Epithelial cell of prostate (primary cell): ENCODE measurements at regions not wholly inside any gene's neighbourhood (a gene's known extent, or its start where the extent isn't known, plus 50 kb on each side); places are given as distances from the start of the nearest gene placed in this dataset.
A peak's percentile ranks its signal among the peaks of the same experiment; 100 is the strongest.

Experiments used
- DNase-seq: peaks from one replicate; pipeline ENCODE4 v3.0.0-alpha.2; 2011; ENCODE audit warnings: low read depth, low spot score
- H3K27ac ChIP-seq: fragments of 450-650 bp; 2 replicates; pipeline ENCODE4 v1.5.1; 2017; ENCODE audit warnings: mild to moderate bottlenecking

DNA sequence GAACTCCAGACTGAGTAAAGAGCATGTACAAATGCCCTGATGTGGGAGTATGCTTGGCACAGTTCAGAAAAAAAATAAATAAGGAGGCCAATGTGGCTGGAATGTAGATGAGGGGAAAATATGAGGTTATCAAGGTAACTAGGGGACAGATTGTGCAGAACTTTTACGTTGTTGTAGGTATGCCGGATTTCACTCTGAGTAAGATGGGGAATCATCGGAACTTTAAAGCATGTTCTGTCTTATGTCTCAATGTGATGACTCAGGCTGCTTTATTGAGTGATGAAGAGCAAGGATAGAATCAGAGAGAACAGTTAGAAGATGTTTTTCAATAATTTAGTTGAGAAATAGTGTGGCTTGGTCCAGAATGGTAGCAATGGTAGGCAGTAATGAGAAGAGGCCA is 130.4 kb downstream of the C11orf87 start:
- no peak overlapping the region for H3K27ac ChIP-seq

DNA sequence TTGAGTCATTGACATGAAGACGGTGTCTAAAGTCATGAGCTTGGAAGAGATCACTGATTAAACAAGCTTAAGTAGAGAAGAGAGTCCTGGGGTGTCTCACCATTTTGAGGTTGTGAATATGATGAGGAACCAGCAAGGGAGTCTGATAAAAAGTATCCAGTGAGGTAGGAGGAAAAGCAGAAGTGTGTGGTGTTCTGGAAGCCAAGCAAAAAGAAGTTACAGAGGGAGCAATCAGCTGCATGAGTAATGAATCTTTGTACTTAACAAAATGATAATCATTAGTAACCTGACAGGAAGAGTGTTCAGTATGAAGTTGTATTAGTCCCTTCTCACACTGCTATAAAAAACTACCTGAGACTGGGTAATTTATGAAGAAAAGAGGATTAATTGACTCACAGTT is 131.3 kb downstream of the C11orf87 start:
- DNase-seq = no peak
- H3K27ac ChIP-seq = no peak overlapping the region

More for the DNA sequence above, 130.4 kb downstream of the C11orf87 start:
- DNase-seq = no peak

DNA sequence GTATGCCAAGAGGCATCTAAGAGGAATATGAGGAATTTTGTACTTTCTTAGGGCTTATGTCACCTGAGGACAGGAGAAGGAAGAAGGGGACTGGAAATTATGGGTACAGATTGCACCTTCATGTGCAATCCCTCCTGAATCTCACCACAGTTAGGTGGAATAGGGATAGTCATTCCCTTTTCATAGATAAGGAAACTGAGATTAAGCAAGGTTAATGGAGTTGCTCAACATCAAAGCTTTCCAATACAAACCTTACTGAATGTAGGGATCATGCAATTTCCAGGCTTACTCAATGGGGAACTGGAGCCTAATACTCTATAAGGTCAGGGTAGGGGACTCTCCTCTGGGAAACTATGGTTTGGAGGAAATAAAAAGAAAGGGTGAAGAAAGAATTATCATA is 133.0 kb downstream of the C11orf87 start:
- H3K27ac ChIP-seq = no peak overlapping the region
- DNase-seq = no peak

DNA sequence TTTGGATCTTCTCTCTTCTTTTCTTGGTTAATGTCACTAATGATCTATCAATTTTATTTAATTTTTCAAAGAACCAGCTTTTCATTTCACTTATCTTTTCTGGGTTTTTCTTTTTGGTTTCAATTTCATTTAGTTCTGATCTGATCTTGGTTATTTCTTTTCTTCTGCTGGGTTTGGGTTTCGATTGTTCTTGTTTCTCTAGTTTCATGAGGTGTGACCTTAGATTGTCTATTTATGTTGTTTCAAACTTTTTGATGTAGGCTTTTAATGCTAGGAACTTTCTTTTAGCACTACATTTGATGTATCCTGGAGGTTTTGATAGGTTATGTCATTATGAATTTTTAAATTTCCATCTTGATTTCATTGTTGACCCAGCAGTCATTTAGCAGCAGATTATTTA is 142.3 kb downstream of the C11orf87 start:
- DNase-seq = no peak
- H3K27ac ChIP-seq = no peak overlapping the region

DNA sequence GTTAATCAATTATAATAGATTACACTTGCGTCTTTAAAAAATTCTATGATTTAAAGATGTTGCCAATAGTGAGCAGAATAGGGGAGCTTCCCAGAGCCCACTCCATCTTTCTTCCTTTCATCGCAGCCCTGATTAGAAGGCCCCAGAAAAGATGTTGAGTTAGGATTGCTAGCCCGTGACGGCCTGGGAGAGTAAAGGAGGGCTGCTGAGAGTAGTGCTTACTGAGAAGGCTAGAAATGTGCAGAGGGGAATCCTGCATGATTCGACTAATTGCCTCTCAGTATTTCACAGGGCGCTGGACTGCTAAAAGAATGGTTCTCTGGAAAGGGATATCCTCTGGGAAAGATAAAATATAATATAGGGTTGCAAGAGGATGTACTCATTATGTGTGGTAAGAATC is 160.5 kb downstream of the C11orf87 start:
- DNase-seq = no peak
- no peak overlapping the region for H3K27ac ChIP-seq

DNA sequence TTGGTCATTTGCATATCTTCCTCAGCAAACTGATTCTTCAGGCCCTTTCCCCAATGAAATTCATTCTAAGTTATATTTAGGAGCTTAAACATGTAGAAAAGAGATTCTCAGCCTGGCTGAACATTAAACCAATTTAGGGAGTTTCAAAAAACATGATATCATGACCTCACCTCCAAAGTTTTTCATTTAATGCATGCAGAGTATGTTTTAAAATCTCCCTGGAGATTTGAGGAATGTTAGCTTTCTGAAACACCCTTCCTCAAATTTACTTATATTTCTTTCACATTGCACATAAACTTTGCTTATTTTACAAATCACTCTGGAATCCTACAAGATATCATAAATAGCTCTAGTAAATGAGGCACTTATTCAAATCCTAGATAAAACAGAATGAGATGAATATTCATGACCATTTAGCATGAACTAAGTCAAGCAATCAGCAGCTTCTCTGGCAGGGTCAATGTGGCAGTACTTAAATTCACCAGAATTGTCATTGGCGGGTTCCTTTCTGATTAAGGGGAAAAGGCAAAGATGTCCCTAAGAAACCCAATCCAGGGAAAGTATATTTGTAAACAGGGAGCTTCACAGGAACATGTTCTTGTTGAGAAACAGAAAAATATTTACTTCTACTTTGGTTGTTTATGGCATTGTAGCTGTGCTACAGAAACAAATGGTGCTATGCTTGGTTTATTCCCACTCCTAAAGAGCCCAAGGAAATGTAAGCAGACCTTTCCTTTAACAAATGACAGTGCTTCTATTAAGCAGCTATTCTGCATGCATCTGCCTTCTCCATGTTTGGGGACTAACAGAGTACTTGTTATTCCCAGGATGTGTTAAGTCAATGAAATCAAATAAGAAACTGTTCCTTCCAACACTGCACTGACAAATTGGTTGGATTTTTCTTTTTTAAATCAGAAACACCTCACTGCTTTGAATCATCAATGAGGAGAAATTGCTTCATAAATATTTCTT is 162.3 kb downstream of the C11orf87 start:
- DNase-seq = no peak

DNA sequence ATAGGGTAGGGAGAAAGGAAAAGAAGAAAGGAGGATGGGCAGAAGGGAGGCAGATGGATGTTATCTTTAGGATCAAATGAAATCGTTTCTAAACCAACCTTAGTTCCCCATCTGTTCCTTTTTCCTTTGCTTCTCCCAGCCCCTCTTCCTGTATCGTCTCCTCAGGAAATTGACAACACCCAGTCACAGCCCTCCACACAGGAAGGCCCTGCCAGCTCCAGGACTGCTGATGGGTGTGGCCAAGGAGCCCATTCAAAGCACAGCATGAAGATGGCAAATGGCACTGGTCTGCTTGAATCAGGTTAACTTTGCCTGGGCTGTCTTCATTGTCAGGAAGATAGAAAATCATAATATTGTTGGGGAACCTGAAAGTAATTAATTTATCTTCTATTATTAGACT is 164.8 kb downstream of the C11orf87 start:
- no peak overlapping the region for H3K27ac ChIP-seq
- DNase-seq = no peak

More for the DNA sequence above, 162.3 kb downstream of the C11orf87 start:
- H3K27ac ChIP-seq = no peak overlapping the region

DNA sequence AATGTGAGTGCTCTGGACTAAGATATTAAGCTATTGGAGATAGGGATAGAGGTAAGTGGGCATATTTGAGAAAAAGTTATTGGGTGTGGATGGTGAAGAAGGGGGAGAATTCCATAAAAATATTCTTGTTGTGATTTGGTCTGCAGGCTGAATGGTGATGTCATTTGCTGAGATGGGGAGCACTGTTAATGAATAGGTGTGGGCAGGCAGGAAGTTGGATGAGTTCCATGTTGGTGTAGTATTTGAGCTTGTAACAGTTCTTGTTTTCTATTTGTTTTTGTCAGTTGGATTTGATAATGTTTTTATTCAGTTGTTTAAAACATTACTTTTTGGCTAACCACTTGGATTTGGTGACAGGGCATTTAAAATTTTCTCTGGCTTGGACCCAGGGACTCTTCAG is 168.8 kb downstream of the C11orf87 start:
- no peak overlapping the region for H3K27ac ChIP-seq
- no peak for DNase-seq

DNA sequence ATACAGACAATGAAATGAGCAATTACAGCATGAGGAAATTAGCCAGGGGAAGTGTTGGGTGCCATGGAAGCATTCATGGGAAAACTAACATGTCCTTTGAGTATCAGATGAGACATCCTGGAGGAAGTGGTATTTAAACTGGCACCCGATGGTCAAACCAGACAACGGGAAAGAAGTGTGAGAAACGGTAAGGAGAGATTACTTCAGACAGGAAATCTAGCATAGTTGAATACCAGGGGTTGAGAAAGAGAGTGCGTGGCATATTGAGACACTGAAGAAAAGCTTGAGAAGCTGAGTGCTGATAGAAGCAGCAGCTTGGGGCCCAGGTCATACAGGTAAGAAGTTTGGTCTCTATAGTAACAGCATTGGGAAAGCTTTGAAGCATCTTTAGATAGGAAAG is 175.3 kb downstream of the C11orf87 start:
- H3K27ac ChIP-seq = no peak overlapping the region
- DNase-seq = no peak

DNA sequence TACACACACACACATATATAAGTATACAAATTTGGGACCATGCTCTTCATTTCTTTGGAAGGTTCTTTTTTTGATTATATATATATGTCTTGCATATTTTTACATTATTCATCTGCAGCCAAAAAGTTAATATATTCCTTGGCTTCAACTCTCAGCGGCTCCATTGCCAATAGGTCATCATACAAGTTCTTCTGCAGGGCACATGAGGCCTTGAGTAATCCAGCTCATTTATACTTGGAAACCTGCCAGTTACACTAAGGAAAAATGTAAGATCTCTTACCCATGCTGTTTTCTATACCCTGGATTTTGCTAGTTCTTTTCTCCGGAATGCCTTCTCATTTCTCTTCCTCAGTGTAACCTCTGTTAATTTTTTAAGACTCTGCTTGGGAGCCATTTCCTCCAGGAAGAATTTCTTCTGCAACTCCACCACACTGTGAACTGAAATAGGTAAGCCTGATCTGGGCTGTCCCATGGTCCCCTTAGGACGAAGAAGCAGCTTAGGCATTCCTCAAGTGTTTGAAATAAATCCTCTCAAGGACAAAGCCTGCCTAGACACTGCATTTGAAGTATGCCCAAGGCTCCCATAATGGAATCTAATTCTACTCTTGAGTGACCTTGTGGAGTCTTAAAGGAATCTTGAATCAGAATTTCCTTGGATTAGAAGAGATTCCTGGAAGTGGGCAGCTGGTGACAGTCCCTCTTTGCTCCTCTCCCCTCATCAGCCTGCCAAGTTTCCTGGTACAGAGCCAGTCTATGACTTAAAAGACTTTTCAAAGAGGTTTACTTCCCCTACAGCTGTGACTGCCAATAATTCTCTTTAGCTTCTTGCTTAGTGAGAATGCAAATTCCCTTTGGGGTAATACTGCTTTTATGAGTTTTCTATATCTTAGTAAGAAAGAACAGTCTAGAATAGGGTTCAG is 182.8 kb downstream of the C11orf87 start:
- H3K27ac ChIP-seq = no peak overlapping the region
- no peak for DNase-seq

DNA sequence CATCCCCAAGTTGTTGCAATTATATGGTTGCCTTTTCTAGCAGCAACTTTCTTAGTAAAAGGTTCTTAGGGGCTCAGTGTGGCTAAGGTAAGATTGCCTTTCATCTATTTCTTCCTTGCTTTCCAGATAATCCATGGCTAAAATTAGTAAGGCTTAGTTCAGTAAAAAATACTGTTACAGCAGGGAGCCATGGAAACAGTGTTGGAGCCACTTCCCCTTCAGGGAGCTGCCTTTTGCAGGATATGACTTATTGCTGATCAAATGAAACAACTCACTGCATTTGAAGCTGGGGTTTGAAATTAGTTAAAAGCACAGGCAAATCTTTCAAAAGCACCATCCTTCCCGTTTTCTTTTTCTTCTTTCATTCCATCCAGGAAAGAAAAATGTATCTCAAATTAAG is 184.3 kb downstream of the C11orf87 start:
- DNase-seq = no peak

DNA sequence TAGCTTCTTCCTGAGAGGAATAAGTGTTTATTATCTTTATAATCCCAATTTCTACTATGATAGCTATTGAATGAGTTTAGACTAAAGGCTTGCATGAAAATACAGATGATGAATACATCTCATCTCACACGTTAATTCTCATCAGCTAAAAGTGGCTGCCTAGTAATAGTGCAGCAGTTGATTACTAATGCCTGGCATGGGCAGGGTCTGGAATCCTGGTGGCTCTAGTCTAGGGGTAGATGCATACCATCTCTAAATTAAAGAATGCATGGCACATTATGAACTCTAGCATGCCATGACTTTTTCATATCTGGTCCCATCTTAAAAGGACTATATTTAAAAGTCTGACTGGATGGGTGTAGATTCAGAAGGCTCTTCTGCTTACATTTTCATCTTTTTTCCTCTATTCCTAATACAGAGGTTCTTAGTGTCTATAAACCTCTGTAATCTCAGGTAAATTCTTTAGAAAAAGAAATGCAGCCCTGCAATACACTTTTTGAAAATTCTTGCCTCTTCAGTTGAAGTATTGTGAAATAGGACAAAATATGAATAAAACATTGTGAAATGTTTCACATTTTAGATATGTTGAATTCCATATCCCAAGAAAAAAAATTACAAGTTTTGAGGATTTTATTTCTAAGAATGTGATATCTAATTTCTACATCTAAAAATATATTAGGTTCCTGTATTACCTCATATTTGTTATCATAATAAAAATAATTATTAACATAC is 187.6 kb downstream of the C11orf87 start:
- no peak overlapping the region for H3K27ac ChIP-seq

More for the DNA sequence above, 184.3 kb downstream of the C11orf87 start:
- no peak overlapping the region for H3K27ac ChIP-seq

DNA sequence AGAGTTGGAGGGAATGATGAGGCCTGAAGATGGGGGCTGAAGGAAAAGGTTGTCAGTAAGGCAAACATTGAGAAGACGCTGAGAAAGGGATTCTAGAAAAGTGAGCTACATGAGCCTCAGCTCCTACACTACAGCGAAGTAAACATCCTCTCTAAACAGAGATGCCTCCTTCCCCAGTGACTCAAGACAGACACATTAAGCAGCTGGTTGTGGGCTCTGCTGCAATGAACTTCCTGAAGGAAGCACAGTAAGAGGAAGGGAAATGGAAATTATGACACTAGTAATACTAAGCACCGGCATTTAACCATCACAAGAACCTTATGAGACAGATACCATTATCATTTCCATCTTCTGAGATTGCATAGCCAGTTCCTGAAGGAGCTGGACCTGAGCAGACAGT is 190.5 kb downstream of the C11orf87 start:
- DNase-seq = no peak
- H3K27ac ChIP-seq = no peak overlapping the region

More for the DNA sequence above, 187.6 kb downstream of the C11orf87 start:
- no peak for DNase-seq

DNA sequence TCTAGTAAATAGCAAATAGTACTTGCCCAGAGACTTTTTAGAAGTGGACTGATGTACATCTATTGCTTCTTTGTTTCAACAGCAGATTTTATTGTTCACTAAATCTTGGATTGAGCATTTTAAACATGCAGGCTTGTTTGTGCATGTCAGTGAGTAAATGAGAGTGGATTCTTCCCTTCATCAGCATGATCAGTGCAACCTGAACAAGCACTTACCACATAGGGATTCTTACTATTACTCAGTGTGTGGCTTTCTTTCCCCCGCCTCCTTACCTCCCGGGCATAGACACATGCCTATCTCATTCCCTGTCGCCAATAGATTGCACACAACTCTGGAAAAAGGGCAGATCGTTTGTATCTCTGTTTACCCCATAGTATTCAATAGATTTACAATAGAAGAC is 197.5 kb downstream of the C11orf87 start:
- peak; percentile 84 for DNase-seq
- H3K27ac ChIP-seq = peak overlapping the region; percentile 59

DNA sequence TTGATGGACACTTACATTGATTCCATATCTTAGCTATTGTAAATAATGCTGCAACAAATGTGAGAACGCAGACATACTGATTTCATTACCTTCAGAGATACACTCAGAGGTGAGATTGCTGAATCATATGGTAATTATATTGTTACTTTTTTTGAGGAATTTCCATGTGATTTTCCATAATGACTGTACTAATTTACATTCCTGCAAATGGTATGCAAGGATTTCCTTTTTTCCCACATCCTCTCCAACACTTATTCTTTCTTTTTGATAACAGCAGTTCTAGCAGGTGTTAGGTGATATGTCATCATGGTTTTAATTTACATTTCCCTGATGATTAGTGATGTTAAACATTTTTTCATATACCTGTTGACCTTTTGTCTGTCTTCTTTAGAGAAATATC is 207.7 kb downstream of the C11orf87 start:
- H3K27ac ChIP-seq = no peak overlapping the region
- DNase-seq = no peak

DNA sequence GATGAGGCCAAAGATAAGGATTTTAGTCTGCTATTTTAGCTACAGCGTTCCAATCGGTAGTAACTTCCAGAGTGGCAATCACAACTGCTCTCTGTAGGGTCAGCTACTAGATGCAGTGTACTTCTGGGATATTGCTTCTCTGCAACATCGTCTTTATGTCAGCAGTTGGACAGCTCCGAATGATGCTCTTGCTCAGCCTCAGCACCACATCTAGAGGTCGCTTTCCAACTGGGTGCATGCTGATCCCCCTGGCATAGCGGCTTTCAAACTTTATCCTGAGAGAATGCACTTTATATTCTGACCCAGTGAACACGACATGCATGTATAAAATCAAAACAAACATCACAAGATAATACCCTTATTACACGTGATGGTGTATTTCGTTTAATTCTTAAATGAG is 219.6 kb downstream of the C11orf87 start:
- peak; percentile 3 for DNase-seq
- no peak overlapping the region for H3K27ac ChIP-seq

DNA sequence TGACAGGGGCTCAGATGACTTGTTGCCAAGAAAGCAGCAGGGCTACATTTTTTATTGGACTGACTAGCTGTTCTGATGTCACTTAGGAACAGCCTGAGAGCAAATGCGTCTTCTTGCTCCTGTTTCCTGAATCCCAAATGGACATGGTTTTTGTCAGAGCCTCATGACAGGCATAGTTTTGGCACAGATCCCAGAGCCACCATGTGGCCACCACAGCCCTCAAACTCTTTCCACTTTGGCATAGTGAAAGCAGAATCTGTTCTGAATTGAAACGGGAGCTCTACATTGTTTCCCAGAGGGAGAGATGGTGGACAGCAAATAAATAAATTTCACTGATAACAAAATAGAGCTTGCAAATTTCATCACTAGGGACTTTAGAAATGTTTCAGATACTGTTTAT is 222.2 kb downstream of the C11orf87 start:
- no peak for DNase-seq

DNA sequence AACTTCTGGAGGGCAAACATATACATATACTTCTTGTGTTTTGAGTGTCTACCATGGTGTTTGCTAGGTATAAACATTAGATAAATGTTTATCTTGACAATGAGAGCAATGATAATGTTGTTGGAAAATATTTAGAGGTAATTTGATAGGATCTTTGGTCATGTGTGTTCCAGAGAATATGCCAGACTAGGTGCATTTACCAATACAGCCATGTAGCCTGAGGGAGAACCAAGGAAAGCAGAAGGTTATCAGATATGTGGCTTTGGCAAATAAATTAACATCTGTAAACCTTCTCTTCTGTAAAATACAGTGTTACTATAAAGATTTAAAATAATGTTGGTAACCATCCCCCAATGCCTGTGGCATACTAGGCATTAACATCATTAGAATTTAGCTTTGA is 226.8 kb downstream of the C11orf87 start:
- no peak overlapping the region for H3K27ac ChIP-seq
- DNase-seq = no peak

More for the DNA sequence above, 222.2 kb downstream of the C11orf87 start:
- no peak overlapping the region for H3K27ac ChIP-seq

DNA sequence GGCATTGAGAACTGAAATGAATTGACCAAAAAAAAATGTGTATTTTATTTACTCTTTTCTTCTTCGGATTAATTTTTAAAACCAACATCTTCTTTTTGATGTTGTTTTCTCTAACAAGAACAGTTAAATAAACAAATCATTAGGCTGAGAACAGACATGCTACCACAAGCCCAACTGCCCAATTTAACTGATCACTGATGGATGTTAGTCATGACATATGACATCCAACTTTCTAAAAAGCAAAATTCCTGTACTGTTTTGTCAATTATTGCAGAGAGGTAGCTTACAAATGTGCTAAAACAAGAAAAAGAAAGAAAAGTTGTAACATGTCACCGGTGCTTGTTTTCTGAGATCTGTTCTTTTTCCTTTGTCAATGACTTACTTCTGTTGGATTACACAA is 232.1 kb downstream of the C11orf87 start:
- no peak overlapping the region for H3K27ac ChIP-seq
- DNase-seq = no peak

DNA sequence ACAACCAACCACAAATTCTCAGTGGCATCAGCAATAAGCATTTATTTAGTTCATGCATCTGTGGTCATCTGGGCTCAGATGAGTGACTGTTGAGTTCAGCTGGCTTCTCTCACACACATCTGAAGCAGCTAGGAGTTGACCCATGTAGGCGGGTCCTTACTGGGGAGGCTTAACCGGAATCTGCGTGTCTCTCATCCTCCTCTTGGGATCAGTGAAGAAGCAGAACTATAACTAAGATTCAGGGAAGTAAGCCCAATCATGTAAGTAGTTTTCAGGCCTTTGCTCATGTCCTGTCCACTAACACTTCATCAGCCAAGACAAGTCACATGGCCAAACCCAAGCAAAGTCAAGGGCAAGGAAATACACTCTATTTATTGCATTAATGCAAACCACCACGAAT is 236.2 kb downstream of the C11orf87 start:
- no peak for DNase-seq
- no peak overlapping the region for H3K27ac ChIP-seq
